ENCODE measurements at regions not wholly inside any gene's neighbourhood (a gene's known extent, or its start where the extent isn't known, plus 50 kb on each side); places are given as distances from the start of the nearest gene placed in this dataset.

- 80% methylated on average over 1 of the region's 2 CpGs for WGBS (ENCODE audit: insufficient coverage)
- Histone ChIP-seq H3K9me3 (ENCODE audit: control insufficient read depth, insufficient read depth, low read length) (no peaks in the 10 kb centered on the region), H3K27me3 (ENCODE audit: control insufficient read depth, insufficient read depth, low read length) (no peaks in the 10 kb centered on the region), H3K4me3 (ENCODE audit: low read depth, low read length) (no peak overlapping the region), H3K27ac (ENCODE audit: low read depth, low read length) (no peak overlapping the region), H3K4me1 (ENCODE audit: control insufficient read depth, insufficient read depth, low read length) (no peaks in the 10 kb centered on the region), H3K36me3 (ENCODE audit: control insufficient read depth, insufficient read depth, low read length) (no peaks in the 10 kb centered on the region)
- DNase-seq (ENCODE audit: low read depth in 4 of 6, low spot score in 6 of 6) = no peak
Observed at GRCh38 chr1:200337410-200337809, 72.4 kb downstream of the ZNF281 start.

DNA sequence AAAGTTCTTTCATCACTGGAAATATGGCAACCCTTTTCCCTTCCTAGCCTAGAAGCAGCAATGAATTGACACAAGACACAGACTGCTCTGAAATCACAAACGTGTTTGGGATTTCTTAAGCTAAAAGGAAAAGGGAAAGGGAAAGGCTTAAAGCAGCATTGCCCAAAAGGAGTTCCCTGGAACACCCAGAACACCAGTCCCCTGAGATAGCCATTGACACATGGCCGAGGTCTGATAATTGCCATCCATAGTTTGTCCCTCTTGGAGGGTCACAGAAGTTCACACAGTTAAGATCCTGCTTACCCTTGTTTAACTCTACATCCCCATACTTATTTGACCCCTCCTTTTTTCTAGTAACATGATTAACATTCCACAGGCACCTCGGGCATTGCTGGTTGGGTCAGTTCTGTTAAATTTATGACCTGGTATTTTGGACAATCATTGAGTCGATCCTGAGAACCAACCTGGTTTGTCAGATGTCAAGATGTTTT is 72.9 kb downstream of the ZNF281 start:
- no peak for DNase-seq (ENCODE audit: low read depth in 4 of 6, low spot score in 6 of 6)
- no peaks in the 10 kb centered on the region for H3K27me3 ChIP-seq (ENCODE audit: control insufficient read depth, insufficient read depth, low read length)
- no peaks in the 10 kb centered on the region for H3K36me3 ChIP-seq (ENCODE audit: control insufficient read depth, insufficient read depth, low read length)
- no peaks in the 10 kb centered on the region for H3K9me3 ChIP-seq (ENCODE audit: control insufficient read depth, insufficient read depth, low read length)
- H3K27ac ChIP-seq (ENCODE audit: low read depth, low read length) = no peak overlapping the region
- 46% methylated on average over 3 of the region's 4 CpGs for WGBS (ENCODE audit: insufficient coverage)
- no peaks in the 10 kb centered on the region for H3K4me1 ChIP-seq (ENCODE audit: control insufficient read depth, insufficient read depth, low read length)
- no peak overlapping the region for H3K4me3 ChIP-seq (ENCODE audit: low read depth, low read length)

DNA sequence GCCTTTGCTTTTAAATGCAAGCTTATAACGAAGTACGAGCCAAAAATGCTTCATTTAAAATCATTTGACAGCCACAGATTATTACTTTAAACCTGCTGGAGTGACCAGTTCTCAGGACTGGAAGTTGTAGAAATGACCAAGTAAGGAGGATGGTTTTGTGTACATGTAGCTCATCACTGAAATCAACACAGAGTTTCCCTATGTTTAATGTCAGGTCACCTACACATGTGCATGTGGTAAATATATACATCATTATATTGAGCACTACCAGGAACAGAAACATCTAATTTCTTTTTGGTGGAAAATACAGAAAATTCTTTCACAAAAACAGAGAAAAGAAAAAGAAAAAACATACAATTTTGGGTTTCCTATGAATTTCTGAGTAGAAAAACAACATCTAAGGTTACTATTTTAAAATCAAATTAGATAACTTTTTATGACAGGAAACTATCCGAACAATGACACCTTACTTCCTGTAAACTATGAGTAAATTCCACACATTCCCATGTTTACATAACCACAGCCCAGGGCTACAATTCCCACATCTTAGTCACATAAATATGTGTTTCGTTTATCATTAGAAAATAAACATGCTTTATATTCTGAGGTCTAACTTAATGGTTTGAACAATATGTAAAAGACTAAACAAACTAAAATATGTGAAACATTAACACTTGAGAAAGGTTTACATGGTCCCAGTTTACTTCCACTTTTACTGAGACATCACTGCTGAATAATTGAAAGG is 73.6 kb downstream of the ZNF281 start:
- H3K9me3 ChIP-seq (ENCODE audit: control insufficient read depth, insufficient read depth, low read length) = no peaks in the 10 kb centered on the region
- DNase-seq (ENCODE audit: low read depth in 4 of 6, low spot score in 6 of 6) = no peak
- no peak overlapping the region for H3K27ac ChIP-seq (ENCODE audit: low read depth, low read length)
- H3K36me3 ChIP-seq (ENCODE audit: control insufficient read depth, insufficient read depth, low read length) = no peaks in the 10 kb centered on the region
- H3K4me1 ChIP-seq (ENCODE audit: control insufficient read depth, insufficient read depth, low read length) = no peaks in the 10 kb centered on the region
- no peaks in the 10 kb centered on the region for H3K27me3 ChIP-seq (ENCODE audit: control insufficient read depth, insufficient read depth, low read length)
- 80% methylated on average over 1 of the region's 4 CpGs for WGBS (ENCODE audit: insufficient coverage)
- H3K4me3 ChIP-seq (ENCODE audit: low read depth, low read length) = no peak overlapping the region

DNA sequence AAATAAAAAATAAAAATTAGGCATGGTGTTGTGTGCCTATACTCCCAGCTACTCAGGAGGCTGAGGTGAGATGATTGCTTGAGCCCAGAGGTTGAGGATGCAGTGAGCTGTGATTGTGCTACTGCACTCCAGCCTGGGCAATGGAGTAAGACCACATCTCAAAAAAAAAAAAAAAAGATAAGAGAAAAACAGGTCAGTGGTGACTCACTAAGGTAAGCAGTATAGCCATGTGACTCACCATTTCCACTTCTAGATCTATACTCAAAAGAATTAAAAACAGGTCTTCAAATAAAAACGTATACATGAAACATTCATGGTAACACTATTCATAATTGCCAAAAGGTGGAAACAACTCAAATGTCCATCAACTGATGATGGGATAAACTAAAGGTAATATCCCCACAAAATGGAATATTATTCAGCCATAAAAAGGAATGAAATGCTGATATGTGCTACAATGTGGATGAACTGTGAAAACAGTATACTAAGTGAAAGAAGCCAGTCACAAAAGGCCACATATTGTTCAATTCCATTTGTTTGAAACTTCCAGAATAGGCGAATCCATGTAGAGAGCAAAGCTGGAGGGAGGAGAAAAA is 75.1 kb downstream of the ZNF281 start:
- no peak for DNase-seq (ENCODE audit: low read depth in 4 of 6, low spot score in 6 of 6)
- 100% methylated on average over 1 of the region's 2 CpGs for WGBS (ENCODE audit: insufficient coverage)

GRCh38 chr1:200333329-200333728 is 76.5 kb downstream of the ZNF281 start:
- Histone ChIP-seq H3K27ac (ENCODE audit: low read depth, low read length) (no peak overlapping the region), H3K9me3 (ENCODE audit: control insufficient read depth, insufficient read depth, low read length) (no peaks in the 10 kb centered on the region), H3K4me3 (ENCODE audit: low read depth, low read length) (no peak overlapping the region), H3K27me3 (ENCODE audit: control insufficient read depth, insufficient read depth, low read length) (no peaks in the 10 kb centered on the region), H3K4me1 (ENCODE audit: control insufficient read depth, insufficient read depth, low read length) (no peaks in the 10 kb centered on the region), H3K36me3 (ENCODE audit: control insufficient read depth, insufficient read depth, low read length) (no peaks in the 10 kb centered on the region)
- 100% methylated on average over 1 of the region's 7 CpGs for WGBS (ENCODE audit: insufficient coverage)
- DNase-seq (ENCODE audit: low read depth in 4 of 6, low spot score in 6 of 6) = no peak

More for the DNA sequence above, 75.1 kb downstream of the ZNF281 start:
- Histone ChIP-seq H3K9me3 (ENCODE audit: control insufficient read depth, insufficient read depth, low read length) (no peaks in the 10 kb centered on the region), H3K4me1 (ENCODE audit: control insufficient read depth, insufficient read depth, low read length) (no peaks in the 10 kb centered on the region), H3K27me3 (ENCODE audit: control insufficient read depth, insufficient read depth, low read length) (no peaks in the 10 kb centered on the region), H3K4me3 (ENCODE audit: low read depth, low read length) (no peak overlapping the region), H3K27ac (ENCODE audit: low read depth, low read length) (no peak overlapping the region), H3K36me3 (ENCODE audit: control insufficient read depth, insufficient read depth, low read length) (no peaks in the 10 kb centered on the region)

- H3K36me3 ChIP-seq (ENCODE audit: control insufficient read depth, insufficient read depth, low read length) = no peaks in the 10 kb centered on the region
- no peak for DNase-seq (ENCODE audit: low read depth in 4 of 6, low spot score in 6 of 6)
Observed at GRCh38 chr1:200332716-200333115, 77.1 kb downstream of the ZNF281 start.

GRCh38 chr1:200330741-200331428 is 79.0 kb downstream of the ZNF281 start:
- H3K4me3 ChIP-seq (ENCODE audit: low read depth, low read length) = no peak overlapping the region
- H3K4me1 ChIP-seq (ENCODE audit: control insufficient read depth, insufficient read depth, low read length) = no peaks in the 10 kb centered on the region
- peak in 1 of 6 donors; percentile 30 for DNase-seq (ENCODE audit: low read depth in 4 of 6, low spot score in 6 of 6)
- H3K36me3 ChIP-seq (ENCODE audit: control insufficient read depth, insufficient read depth, low read length) = no peaks in the 10 kb centered on the region
- H3K9me3 ChIP-seq (ENCODE audit: control insufficient read depth, insufficient read depth, low read length) = no peaks in the 10 kb centered on the region
- 55% methylated on average over 14 of the region's 15 CpGs for WGBS (ENCODE audit: insufficient coverage)
- H3K27ac ChIP-seq (ENCODE audit: low read depth, low read length) = no peak overlapping the region
- no peaks in the 10 kb centered on the region for H3K27me3 ChIP-seq (ENCODE audit: control insufficient read depth, insufficient read depth, low read length)

More at GRCh38 chr1:200332716-200333115, 77.1 kb downstream of the ZNF281 start:
- Histone ChIP-seq H3K27me3 (ENCODE audit: control insufficient read depth, insufficient read depth, low read length) (no peaks in the 10 kb centered on the region), H3K4me1 (ENCODE audit: control insufficient read depth, insufficient read depth, low read length) (no peaks in the 10 kb centered on the region), H3K9me3 (ENCODE audit: control insufficient read depth, insufficient read depth, low read length) (no peaks in the 10 kb centered on the region), H3K27ac (ENCODE audit: low read depth, low read length) (no peak overlapping the region), H3K4me3 (ENCODE audit: low read depth, low read length) (no peak overlapping the region)

- Histone ChIP-seq H3K9me3 (ENCODE audit: control insufficient read depth, insufficient read depth, low read length) (no peaks in the 10 kb centered on the region), H3K36me3 (ENCODE audit: control insufficient read depth, insufficient read depth, low read length) (no peaks in the 10 kb centered on the region), H3K27ac (ENCODE audit: low read depth, low read length) (no peak overlapping the region), H3K4me3 (ENCODE audit: low read depth, low read length) (no peak overlapping the region), H3K27me3 (ENCODE audit: control insufficient read depth, insufficient read depth, low read length) (no peaks in the 10 kb centered on the region), H3K4me1 (ENCODE audit: control insufficient read depth, insufficient read depth, low read length) (no peaks in the 10 kb centered on the region)
- DNase-seq (ENCODE audit: low read depth in 4 of 6, low spot score in 6 of 6) = no peak
- WGBS (ENCODE audit: insufficient coverage) = 93% methylated on average over 4 of the region's 7 CpGs
Observed at GRCh38 chr1:200329208-200329882, 80.5 kb downstream of the ZNF281 start.

DNA sequence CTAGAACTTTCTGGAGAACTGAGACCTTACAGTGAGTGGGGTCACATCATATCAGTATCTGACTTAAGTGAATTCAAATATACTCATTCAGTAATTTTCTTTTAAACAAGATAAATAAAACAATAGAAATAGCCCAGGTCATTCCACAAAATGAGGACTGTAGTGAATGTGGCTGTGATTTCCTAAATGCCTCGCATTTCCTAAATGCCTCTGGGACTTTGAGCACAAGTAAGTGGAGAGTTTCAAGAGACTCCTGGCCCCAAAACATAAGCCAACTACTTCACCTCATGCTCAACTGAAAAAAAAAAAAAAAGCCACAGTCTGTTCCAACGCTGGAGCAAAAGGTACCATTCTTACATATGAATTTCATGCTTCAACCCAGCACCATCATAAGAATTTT is 81.5 kb downstream of the ZNF281 start:
- Histone ChIP-seq H3K36me3 (ENCODE audit: control insufficient read depth, insufficient read depth, low read length) (no peaks in the 10 kb centered on the region), H3K27me3 (ENCODE audit: control insufficient read depth, insufficient read depth, low read length) (no peaks in the 10 kb centered on the region), H3K9me3 (ENCODE audit: control insufficient read depth, insufficient read depth, low read length) (no peaks in the 10 kb centered on the region), H3K4me3 (ENCODE audit: low read depth, low read length) (no peak overlapping the region), H3K27ac (ENCODE audit: low read depth, low read length) (no peak overlapping the region), H3K4me1 (ENCODE audit: control insufficient read depth, insufficient read depth, low read length) (no peaks in the 10 kb centered on the region)
- no CpG with 5 or more reads among the region's 2 CpGs for WGBS (ENCODE audit: insufficient coverage)
- DNase-seq (ENCODE audit: low read depth in 4 of 6, low spot score in 6 of 6) = no peak
